Activated gamma-delta T cell (primary cell): ENCODE measurements at regions not wholly inside any gene's neighbourhood (a gene's known extent, or its start where the extent isn't known, plus 50 kb on each side); places are given as distances from the start of the nearest gene placed in this dataset.
"Not testable (repeated sequence)": the region's sequence is repeated elsewhere in the genome, so short reads cannot be mapped to it uniquely, and the experiment has no call there.

Experiments used
- DNase-seq: peaks from one replicate; lab custom pipeline; 2025; lab: John Stamatoyannopoulos, UW

DNA sequence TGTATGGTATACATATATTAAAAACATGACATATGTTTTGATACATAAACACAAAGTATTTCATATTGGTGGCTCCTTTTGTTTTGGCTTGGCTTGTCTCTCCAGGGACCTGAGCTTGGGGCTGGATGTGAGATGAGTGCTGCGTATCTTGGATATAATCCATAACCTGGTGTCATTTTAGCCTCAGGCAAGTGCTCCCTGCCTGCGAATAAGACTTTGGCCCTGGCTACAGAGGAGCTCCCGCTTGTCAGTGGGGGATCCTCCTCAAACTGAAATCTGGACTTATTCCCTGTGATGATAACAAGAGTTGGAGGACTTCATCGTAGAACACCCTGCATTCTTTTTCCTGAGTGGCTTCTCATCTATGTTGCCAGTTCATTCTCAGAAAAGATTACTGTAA lies 341.7 kb upstream of the CLINT1 start:
- no peak for DNase-seq

DNA sequence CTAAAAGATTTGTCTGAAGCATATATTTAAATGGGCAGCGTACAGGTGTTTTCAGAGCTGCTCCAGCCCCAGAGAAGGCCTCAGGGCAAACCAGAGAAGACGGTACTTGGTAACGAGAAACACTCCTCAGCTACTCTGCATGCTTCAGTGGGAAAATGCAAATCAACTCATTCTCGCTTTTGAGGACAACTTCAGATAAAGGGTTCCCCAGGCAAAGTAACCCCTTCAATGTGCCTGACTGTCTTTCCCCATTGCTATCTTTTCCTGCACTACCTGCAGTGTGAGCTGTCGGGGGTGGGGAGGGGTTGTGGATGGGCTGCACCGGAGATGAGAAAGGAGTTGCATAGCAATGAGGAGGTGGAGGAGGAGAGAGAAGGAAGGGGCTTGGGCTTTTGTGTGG lies 339.7 kb upstream of the CLINT1 start:
- no peak for DNase-seq

DNA sequence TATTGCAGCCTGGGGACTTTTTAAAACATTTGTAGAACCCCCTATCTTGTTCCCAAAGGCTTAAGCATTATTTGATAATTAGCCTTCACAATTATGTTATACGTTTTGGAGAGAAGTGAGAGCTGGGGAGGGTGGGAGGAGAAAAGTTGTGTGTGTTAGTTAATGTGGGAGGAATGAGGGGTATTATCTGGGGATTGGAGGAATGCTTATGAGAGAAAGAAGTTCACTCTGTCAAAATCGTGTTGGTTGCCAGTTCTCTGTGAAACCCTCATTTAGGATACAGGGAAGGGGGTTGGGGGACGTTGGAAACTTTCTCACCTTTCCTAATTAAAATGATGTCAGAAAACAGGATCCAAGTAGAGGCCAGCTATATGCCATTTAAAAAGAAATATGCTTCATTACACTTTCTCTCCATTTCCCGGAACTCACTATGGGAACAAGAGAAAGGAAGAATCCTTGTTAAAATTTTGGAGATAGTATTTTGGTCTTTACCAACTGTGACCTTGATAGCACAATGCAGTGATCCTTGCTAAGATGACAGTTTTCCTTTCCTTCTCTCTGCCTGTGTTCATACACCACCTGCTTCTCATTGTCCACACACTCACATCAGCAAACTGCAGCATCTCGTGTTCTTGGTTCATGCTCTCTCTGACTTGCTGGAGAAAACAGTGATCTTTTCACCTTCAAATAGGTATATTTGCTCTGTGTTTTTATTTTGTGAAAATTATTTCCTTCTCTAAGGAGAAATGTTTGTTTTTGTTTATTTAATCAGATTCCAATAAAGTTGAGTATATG lies 336.7 kb upstream of the CLINT1 start:
- DNase-seq, result no peak

DNA sequence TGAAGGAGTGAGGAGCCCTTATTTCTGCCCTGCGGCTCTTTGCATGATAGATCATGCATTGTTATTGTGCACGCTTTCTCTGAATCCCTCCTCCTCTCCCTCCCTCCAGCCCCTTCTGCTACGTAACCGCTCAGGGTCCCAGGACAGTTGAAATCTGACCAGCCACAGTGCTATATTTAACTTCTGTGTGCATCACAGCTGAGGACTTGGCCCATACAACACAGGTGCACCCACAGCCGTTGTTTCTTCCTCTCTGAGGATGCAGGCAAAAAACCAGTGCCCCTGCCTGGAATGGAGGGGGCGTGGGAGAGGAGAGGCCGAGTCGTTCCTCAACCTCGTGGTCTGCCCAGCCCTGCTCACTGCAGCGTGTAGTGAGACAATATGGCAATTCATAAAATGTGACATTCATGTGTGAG lies 335.6 kb upstream of the CLINT1 start:
- no peak for DNase-seq

DNA sequence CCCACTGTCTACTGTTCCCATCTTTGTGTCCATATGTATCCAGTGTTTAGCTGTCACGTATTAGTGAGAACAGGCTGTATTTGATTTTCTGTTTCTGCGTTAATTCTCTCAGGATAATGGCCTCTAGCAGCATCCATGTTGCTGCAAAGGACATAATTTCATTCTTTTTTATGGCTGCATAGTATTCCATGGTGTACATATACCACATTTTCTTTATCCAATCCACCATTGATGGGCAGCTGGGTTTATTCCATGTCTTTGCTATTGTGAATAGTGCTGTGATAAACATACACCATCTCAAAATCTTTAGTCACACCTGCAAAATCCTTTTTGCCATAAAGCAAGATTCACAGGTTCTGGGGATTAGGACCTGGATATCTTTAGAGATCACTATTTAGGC lies 334.4 kb upstream of the CLINT1 start:
- not testable (repeated sequence) for DNase-seq

DNA sequence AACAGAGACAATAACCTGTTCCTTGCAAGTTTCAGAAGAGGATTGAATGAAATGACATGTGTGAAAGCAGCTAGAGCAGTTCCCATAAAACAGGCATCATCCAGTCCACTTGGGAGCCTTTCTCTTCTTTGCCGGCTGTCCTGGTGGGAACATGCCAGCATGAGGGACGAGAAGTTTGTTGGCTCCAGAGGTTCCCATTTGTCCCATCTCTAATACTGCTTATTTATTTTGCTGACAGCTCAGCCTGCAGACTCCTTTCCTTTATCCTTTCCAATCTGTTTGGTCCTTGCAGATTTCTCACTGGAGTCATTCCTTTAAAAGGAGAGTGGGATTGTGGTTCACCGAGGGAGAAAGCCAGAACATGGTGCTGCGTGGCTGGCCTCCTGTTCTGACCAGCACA lies 321.5 kb upstream of the CLINT1 start:
- DNase-seq, result no peak

DNA sequence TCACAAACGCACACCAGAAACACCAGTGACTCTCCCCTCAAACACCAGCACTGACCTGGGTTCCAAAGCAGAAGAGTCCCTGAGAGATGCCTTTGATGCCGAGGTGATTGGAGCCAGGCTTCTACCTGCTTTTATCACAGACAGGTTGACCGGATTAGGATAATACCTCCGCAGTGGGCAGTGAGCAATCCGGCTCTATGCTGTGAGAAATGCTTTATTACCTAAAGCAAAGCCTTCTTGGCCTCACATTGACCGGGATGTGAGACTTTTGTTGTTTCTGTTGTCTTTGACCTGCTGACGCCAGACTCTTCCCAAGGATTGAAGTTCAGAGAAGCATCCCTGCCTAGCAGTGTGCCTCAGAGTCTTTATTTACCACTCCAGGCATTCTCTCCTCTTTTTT lies 320.3 kb upstream of the CLINT1 start:
- DNase-seq, result no peak

DNA sequence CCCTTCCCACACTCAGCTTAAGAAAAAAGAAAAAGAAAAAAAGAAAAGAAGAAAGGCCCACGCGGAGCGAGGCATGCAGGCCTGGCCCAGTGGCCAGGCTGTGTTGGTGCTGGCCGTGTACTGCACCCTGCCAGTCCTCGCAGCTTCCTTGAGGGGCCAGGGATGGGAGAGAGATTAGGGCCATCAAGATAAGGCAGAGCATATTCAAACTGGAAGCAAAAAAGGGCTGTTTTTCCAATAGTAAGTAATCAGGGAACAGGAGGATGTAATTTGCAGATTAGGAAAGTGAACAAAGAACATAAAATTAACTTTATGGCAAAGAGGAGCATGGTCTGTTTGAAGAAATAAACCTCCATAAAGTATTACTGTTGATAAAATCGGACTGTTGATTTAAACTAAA lies 319.6 kb upstream of the CLINT1 start:
- no peak for DNase-seq

DNA sequence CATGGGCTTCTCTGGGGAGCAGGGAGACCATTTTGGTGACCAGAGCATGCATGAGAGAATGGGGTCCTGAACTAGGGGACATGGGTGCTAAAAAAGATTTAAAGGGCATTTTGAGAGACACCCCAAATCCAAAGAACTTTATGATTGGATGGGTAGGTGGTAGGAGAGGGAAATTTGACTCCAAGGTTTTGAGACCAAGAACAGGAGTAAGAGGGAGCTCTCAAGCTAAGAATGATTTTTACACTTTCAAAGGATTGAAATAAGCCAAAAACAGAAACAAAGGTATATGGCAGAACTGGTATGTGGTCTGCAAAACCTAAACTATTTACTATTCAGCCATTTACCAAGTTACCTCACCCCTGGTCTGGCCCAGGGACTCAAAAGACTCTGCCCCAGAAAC lies 318.2 kb upstream of the CLINT1 start:
- DNase-seq, result no peak

DNA sequence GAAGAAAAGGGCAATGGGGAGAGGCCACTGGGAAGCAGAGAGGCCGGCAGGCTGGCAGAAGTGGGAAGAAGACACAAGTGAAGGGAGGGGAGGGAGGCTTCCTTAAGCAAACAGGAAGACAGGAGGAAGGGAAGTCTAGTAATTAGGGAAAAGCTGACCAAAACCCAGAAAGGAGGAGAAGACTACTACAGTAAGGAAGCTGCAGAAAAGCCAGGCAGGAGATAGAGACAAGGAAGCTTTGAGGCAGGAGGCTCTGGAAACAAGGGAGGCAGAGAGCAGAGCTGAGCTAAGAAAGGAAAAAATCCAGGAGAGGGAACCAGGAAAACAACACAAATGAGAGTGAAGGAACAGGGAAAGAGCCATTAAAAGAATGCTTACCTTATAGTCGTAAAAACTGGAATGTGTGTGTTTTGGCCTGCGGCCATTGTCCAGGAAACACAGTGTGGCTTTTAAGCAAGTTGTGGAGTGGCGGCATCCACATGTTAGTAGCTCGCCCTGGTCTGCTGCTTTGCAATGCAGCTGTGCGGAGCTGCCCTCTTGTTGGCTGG lies 317.1 kb upstream of the CLINT1 start:
- no peak for DNase-seq

DNA sequence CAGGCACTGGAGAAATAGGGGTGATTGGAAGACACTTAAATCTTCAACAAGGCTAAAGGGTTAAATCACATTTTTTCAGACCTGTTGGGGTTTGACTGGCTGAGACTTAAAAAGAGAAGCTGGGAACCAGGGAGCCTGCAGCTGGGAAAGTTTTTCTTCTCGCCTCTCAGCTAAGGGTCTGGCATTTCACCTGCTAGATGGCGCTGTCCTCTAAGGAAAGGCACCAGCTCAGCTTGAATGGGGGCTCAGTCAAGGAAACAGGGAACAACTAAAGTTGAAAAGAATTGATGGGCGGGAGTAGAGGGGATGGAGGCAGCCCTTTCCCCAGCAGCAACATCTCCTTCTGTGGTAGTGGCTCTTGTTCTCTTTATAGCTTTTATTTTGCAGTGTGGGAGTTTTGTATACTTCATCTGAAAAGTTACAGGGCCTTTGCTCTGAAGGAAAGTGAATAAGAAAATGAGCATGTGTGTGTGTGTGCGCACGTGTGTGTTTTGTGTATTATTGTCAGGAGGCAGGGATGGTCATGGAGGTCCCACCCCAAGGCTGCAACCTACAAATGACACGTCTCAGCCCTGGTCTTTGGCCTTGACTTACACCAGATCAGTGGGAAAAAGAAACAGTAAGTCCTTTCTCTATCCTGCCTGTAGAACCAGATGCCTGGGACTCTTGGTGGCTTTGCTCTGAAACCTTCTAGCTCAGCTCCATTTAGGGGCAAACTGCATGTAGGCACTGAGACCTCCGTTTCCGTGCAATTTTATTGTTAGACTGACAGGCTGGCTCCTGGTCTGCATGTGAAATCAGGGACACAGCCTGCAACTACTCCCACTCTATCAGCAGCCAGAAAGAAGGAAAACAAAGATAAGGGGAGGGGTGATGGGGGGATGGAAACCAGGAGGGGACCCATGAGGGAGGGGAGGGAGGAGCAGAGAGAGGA lies 316.2 kb upstream of the CLINT1 start:
- DNase-seq, result no peak

DNA sequence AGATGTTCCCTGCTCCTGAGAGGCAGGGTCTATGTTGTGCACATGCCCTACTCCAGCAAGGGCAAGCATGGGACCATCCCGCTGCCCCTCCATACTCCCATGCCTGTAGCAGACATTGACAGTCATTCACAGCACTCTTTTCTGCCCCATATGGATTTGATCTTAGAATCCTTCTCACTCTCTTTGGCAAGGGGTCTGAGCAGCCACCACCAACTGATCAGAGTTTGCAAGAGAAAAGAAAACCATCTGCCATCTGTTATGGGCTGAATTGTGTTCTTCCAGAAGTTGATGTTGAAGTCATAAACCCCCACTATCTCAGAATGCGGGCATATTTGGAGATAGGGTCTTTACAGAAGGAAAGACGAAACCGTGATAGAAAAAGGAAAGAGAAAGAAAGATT lies 315.1 kb upstream of the CLINT1 start:
- no peak for DNase-seq

DNA sequence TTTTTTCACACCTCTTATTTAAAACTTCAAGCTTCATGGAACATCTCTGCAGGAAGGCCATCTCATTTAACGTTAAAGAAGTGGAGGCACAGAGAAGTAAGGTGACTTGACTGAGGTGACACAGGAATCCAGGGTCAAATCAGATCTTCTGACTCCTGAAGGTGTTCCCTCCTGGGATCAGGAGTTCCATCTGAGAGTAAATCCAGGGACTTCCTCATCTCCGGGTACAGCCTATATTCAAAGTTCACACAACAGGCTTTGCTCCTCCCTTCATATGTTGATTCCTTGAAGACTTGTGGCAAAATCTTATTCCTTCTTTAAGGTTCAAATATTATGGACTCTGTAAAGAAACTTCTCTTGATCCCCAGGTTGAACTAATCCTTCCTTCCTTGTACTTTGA lies 313.1 kb upstream of the CLINT1 start:
- DNase-seq, result no peak

DNA sequence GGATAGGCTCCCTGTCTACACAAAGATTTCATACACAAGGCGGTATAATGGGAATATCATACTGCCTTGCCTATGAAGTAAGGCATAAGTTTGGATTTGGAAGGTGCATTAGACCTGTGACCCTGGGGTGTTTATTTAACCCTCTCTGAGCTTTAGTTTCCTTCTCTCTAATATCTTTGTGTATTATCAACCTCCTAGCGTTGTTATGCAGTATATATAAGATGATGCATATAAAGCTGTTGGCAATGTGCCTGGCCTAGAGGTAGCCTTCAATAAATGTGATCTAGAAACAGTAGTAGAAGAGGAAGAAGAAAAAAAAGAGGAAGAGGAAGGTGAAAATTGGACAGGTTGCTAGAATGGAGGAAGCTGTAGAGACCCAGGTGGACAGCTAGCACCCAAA lies 311.6 kb upstream of the CLINT1 start:
- no peak for DNase-seq

DNA sequence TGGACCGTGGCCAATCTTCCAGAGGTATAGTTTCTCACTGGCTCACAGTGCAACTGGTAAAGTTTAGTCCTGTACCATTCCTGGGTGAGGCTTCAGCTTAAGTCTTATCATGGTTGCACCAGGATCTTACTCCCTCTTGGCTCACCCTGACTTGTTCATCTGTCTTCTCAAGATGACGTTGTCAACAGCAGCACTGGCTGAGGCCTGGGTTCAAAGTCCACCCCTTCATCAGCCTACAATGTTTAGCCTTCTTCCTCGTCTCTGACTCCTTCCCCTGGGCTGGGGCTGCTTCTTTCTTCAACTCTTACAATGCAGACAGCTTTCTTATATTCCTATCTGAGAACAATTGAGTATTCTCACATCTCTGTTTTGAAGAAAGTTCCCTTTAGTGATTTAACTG lies 311.1 kb upstream of the CLINT1 start:
- DNase-seq, result no peak

DNA sequence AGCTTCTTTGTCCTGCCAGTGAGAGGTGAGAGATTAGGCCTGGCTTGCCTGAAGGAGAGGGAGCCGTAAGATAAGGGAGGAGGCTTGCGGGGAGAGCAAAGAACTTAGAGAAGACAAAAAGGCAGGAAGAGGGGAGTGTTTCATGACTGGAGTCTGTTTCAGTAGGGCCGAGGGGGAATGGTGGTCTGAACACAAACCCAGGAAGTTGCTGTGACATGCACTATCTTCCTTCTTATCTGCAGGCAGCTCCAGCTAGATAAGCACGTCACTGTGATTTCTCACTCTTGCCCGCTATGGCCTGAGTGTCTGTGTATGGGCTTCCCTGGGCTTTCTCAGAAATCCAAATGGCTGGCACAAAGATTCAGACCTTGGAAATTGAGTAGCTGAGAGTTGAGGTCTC lies 307.5 kb upstream of the CLINT1 start:
- no peak for DNase-seq

DNA sequence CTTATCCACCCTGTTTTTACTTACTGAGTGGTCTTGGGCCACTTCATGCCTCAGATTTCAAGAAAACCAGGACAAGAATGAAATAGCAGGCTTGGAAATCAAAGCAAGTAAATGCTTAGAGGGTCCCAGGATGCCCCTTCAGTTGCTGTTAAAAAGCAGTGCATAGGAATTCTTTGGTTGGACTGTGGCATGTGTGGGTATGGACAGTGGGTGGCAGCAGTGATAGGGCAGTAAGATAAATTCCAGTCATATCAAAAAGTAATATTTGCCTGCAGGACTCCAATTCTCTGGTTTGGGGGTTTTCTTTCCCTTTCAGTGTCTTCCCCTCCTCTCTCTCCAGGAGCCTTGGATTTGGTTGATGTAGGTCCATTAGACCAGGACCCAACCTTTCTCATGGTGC lies 306.7 kb upstream of the CLINT1 start:
- no peak for DNase-seq

DNA sequence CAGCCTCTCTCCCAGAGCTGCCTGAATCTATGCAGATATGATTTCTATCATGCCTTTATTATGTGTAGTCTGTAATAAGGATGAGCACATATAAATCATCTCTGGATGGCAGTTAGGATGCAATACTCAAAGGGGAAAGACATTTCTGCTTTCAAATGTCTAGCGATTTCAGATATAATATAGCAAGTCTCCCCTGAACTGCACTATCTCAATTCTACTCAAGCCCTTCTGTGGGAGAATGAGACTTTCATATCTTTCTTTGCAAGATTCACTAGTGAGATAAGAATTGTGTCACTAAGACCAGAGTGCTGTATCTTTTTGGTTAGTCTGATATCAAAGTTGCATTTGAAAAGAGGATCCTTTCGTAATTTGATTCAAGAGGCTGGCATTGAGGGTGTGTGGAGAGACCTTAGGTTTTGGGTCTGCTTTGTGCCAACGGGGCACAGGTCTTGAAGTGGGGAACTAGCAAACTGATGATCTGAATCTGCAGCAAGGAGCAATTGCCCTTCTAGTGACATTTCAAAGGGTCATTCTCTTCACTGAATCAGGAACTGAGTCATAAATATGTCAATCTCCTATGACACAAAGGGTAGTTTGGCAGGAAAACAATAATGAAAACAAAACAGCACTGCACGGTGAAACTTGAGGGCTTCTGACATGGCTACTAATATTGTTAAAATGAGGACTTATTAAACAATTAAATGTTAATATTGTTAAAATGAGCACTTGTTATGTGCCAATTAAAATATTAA lies 305.5 kb upstream of the CLINT1 start:
- DNase-seq, result no peak

DNA sequence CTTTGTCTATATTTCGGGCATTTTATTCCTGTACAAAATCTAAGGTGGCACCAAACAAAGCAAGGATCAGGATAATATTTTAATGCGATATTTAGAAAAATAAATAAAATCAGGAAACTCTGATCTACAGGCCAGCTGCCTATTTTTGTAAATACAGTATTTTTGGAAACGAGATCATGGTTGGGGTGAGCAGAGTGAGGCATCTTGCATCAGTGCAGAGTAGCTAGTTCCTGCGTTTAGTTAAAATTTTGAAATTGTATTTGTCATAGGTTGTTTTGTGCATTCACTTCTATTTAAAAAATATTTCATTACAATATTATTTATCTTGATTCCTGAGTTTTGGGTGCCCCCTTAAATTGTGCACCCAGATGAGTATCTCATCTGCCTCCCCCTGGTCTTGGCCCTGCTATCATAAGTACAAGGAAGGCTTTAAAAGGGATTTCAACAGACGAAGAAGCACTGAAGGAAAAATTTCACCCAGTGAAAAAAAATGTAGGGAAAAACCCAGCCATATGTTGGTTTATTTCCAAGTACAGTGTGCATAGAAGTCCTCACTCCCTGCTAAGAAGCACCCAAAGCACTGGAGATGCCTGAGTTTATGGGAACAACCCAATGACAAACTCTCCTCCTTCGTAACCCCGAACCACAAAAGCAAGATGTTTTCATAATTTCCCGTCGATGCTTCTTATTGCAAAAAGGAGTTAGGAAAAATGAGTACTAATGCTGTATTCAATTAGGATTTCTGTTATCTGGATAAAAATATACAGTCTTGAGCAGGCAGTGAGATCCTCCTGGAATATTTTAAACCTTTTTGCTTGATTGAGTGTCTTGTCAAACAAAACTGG lies 304.7 kb upstream of the CLINT1 start:
- DNase-seq, result no peak

DNA sequence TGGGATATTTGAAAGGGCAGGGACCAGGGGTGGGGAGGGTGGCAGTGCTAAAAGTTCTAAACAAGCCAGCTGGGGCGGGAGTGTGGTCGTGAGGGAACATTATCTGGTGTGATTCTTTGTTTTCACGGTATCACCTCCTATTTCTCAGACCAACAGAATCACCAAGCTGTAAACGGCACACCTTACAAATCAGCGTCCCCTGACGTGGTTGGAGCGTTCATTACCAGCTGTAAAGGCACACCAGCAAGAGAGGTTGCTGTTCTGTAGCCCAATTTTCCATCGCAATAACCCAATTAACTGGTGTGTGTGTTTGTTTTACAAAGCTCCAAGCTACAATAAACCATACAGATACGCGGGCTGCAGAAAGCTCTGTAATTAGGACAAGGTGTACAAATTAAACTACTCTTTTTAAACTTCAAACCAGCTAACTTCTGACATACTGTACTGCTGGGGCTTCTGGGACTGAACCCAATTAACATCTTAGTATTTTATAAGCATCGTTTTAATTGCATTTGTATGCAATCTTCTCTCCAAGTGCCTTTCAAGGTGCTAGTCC lies 303.6 kb upstream of the CLINT1 start:
- no peak for DNase-seq

DNA sequence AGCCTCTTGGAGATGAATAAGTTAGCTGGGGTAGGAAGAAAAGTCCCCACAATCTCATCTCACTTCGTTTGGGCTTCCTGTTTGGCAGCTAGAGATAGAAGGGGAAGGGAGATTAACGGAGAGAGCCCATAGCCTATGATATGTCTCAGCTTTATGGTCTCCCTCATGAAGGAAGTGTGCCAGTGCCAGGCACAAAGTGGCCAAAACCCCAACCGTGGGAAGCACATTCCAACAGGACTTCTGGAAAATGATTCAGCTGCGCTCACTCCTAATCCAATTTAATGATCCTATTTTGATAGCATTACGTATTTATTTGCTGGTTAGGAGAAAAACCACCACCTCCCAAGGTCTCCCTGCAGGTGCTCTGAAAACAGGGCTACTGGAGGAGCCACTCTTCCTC lies 303.1 kb upstream of the CLINT1 start:
- DNase-seq, result no peak
